ENCODE measurements at regions not wholly inside any gene's neighbourhood (a gene's known extent, or its start where the extent isn't known, plus 50 kb on each side); places are given as distances from the start of the nearest gene placed in this dataset.

- no peaks in the 10 kb centered on the region for H3K79me2 ChIP-seq (ENCODE audit: low read length)
- H3K9me3 ChIP-seq (replicated peaks; ENCODE audit: insufficient read depth, low read length): no peaks in the 10 kb centered on the region
- no peaks in the 10 kb centered on the region for H4K20me1 ChIP-seq (ENCODE audit: insufficient read depth, low read length)
- H3K4me3 ChIP-seq (ENCODE audit: low read length): no peak overlapping the region
- no peak overlapping the region for H3K4me2 ChIP-seq (ENCODE audit: low read depth, low read length)
- DNase-seq: no peak
- H3K9ac ChIP-seq (ENCODE audit: low read length): no peak overlapping the region
- H3K4me1 ChIP-seq (ENCODE audit: low read length): no peaks in the 10 kb centered on the region
- no peak overlapping the region for H2AFZ ChIP-seq (ENCODE audit: low read length)
- no peaks in the 10 kb centered on the region for H3K27me3 ChIP-seq (replicated peaks; ENCODE audit: insufficient read depth, low read length)
- no peaks in the 10 kb centered on the region for H3K9me2 ChIP-seq (replicated peaks; ENCODE audit: insufficient read depth, low read length)
- no peaks in the 10 kb centered on the region for H3K36me3 ChIP-seq (replicated peaks; ENCODE audit: insufficient read depth, low read length)
- H3F3A ChIP-seq (ENCODE audit: insufficient read depth, low read length): no peaks in the 10 kb centered on the region
- TF ChIP-seq EZH2 (optimal IDR thresholded peaks at IDR 0.05; ENCODE audit: low read depth, low read length) (no peak), CTCF (IDR thresholded peaks at IDR 0.05; ENCODE audit: low read length) (no peak), EZH2phosphoT487 (IDR thresholded peaks at IDR 0.05; ENCODE audit: low read length) (no peak)
- H3K27ac ChIP-seq (ENCODE audit: low read length): no peak overlapping the region
Measured at GRCh38 chrX:145620666-145621065, 197.0 kb upstream of the SLITRK2 start.

GRCh38 chrX:145623453-145623852 lies 194.2 kb upstream of the SLITRK2 start:
- no peaks in the 10 kb centered on the region for H3K9me2 ChIP-seq (replicated peaks; ENCODE audit: insufficient read depth, low read length)
- no peaks in the 10 kb centered on the region for H3K4me1 ChIP-seq (ENCODE audit: low read length)
- no peaks in the 10 kb centered on the region for H3K9me3 ChIP-seq (replicated peaks; ENCODE audit: insufficient read depth, low read length)
- no peaks in the 10 kb centered on the region for H3K36me3 ChIP-seq (replicated peaks; ENCODE audit: insufficient read depth, low read length)
- H3K4me2 ChIP-seq (ENCODE audit: low read depth, low read length): no peak overlapping the region
- H3K27me3 ChIP-seq (replicated peaks; ENCODE audit: insufficient read depth, low read length): no peaks in the 10 kb centered on the region
- DNase-seq: no peak
- no peak overlapping the region for H3K27ac ChIP-seq (ENCODE audit: low read length)
- no peaks in the 10 kb centered on the region for H4K20me1 ChIP-seq (ENCODE audit: insufficient read depth, low read length)
- TF ChIP-seq CTCF (IDR thresholded peaks at IDR 0.05; ENCODE audit: low read length) (no peak), EZH2 (optimal IDR thresholded peaks at IDR 0.05; ENCODE audit: low read depth, low read length) (no peak), EZH2phosphoT487 (IDR thresholded peaks at IDR 0.05; ENCODE audit: low read length) (no peak)
- no peaks in the 10 kb centered on the region for H3F3A ChIP-seq (ENCODE audit: insufficient read depth, low read length)
- no peak overlapping the region for H2AFZ ChIP-seq (ENCODE audit: low read length)
- H3K9ac ChIP-seq (ENCODE audit: low read length): no peak overlapping the region
- no peaks in the 10 kb centered on the region for H3K79me2 ChIP-seq (ENCODE audit: low read length)
- no peak overlapping the region for H3K4me3 ChIP-seq (ENCODE audit: low read length)

- no peak overlapping the region for H3K9ac ChIP-seq (ENCODE audit: low read length)
- H3K4me2 ChIP-seq (ENCODE audit: low read depth, low read length): no peak overlapping the region
- H3K27ac ChIP-seq (ENCODE audit: low read length): no peak overlapping the region
- TF ChIP-seq EZH2 (optimal IDR thresholded peaks at IDR 0.05; ENCODE audit: low read depth, low read length) (no peak), EZH2phosphoT487 (IDR thresholded peaks at IDR 0.05; ENCODE audit: low read length) (no peak), CTCF (IDR thresholded peaks at IDR 0.05; ENCODE audit: low read length) (no peak)
- H3K36me3 ChIP-seq (replicated peaks; ENCODE audit: insufficient read depth, low read length): no peaks in the 10 kb centered on the region
- no peaks in the 10 kb centered on the region for H3K9me3 ChIP-seq (replicated peaks; ENCODE audit: insufficient read depth, low read length)
- no peaks in the 10 kb centered on the region for H3K9me2 ChIP-seq (replicated peaks; ENCODE audit: insufficient read depth, low read length)
- no peaks in the 10 kb centered on the region for H3K27me3 ChIP-seq (replicated peaks; ENCODE audit: insufficient read depth, low read length)
- no peak for DNase-seq
- H3F3A ChIP-seq (ENCODE audit: insufficient read depth, low read length): no peaks in the 10 kb centered on the region
- no peak overlapping the region for H3K4me3 ChIP-seq (ENCODE audit: low read length)
- H3K79me2 ChIP-seq (ENCODE audit: low read length): no peaks in the 10 kb centered on the region
- H4K20me1 ChIP-seq (ENCODE audit: insufficient read depth, low read length): no peaks in the 10 kb centered on the region
- no peak overlapping the region for H2AFZ ChIP-seq (ENCODE audit: low read length)
- H3K4me1 ChIP-seq (ENCODE audit: low read length): no peaks in the 10 kb centered on the region
Measured at GRCh38 chrX:145630081-145630480, 187.5 kb upstream of the SLITRK2 start.
